A673 (cell line): ENCODE measurements at regions not wholly inside any gene's neighbourhood (a gene's known extent, or its start where the extent isn't known, plus 50 kb on each side); places are given as distances from the start of the nearest gene placed in this dataset.

ENCODE experiments used
- BruUV-seq: library from RNA; stranded (reverse); fragments of 400-500 nt; replicated peaks from 2 replicates; lab custom pipeline; 2021; lab: Mats Ljungman, UMichigan
- CTCF ChIA-PET: fragments of 300-600 bp; sonication (Branson Sonifier 250); formaldehyde crosslinking; loops from one replicate; lab custom pipeline; 2022; ENCODE audit warnings: antibody characterized with exemption; lab: Charles Lee
- POLR2A ChIA-PET: fragments of 300-600 bp; sonication (Branson Sonifier 250); formaldehyde crosslinking; loops from one replicate; lab custom pipeline; 2022; ENCODE audit warnings: antibody characterized with exemption; ENCODE audit not compliant: low non-redundant PET; lab: Charles Lee
- DNase-seq: peaks from one replicate; pipeline ENCODE4 v3.0.0-alpha.2; 2015; ENCODE audit warnings: low spot score
- H3K27ac ChIP-seq: fragments of 200-600 bp; sonication (generic); 2 replicates; pipeline ENCODE4 v1.5.1; 2016; ENCODE audit warnings: mixed run types, low read depth, mild to moderate bottlenecking, mixed read lengths, antibody characterized with exemption, low read length; ENCODE audit not compliant: poor library complexity, severe bottlenecking
- H3K27me3 ChIP-seq: fragments of 200-600 bp; sonication (generic); replicated peaks from 2 replicates; pipeline ENCODE4 v1.6.1; 2017; ENCODE audit warnings: mixed run types, low read depth, mild to moderate bottlenecking, mixed read lengths, antibody characterized with exemption, low read length; ENCODE audit not compliant: insufficient read depth, poor library complexity
- H3K36me3 ChIP-seq: fragments of 200-600 bp; sonication (generic); 2 replicates; pipeline ENCODE4 v1.6.1; 2016; ENCODE audit warnings: mixed run types, mild to moderate bottlenecking, mixed read lengths, antibody characterized with exemption, low read length; ENCODE audit not compliant: insufficient read depth, poor library complexity, severe bottlenecking
- H3K4me1 ChIP-seq: fragments of 200-600 bp; sonication (generic); 2 replicates; pipeline ENCODE4 v1.6.1; 2017; ENCODE audit warnings: mixed run types, mild to moderate bottlenecking, mixed read lengths, antibody characterized with exemption, low read length; ENCODE audit not compliant: insufficient read depth, poor library complexity, severe bottlenecking
- H3K4me3 ChIP-seq: fragments of 200-600 bp; sonication (generic); 2 replicates; pipeline ENCODE4 v1.5.1; 2016; ENCODE audit warnings: low read depth, mixed run types, mild to moderate bottlenecking, mixed read lengths, low read length; ENCODE audit not compliant: poor library complexity, severe bottlenecking
- H3K9me3 ChIP-seq: fragments of 200-600 bp; sonication (generic); 2 replicates; pipeline ENCODE4 v1.6.1; 2016; ENCODE audit warnings: mixed run types, low read depth, mild to moderate bottlenecking, mixed read lengths, antibody characterized with exemption, low read length; ENCODE audit not compliant: poor library complexity, severe bottlenecking
- EZH2 ChIP-seq: fragments of 200-600 bp; sonication (generic); IDR thresholded peaks from 2 replicates; pipeline ENCODE4 v1.6.1; 2017; ENCODE audit warnings: borderline replicate concordance, low read depth, mild to moderate bottlenecking, mixed read lengths, antibody characterized with exemption, low read length; ENCODE audit not compliant: poor library complexity, severe bottlenecking
- intact Hi-C: fragments of 100-400 bp; cut with micrococcal nuclease; formaldehyde crosslinking; loops from one replicate; pipeline ENCODE4 v1.10.0; 2022; ENCODE audit not compliant: unreplicated experiment
- TF ChIP-seq, protein P1 (sequence below): fragments of 300-800, 200-600 bp; sonication (generic); conservative IDR thresholded peaks from 2 replicates; pipeline ENCODE4 v1.5.1; 2017; ENCODE audit warnings: low read depth, mild to moderate bottlenecking, antibody characterized with exemption, low read length, moderate library complexity, mixed read lengths

DNA sequence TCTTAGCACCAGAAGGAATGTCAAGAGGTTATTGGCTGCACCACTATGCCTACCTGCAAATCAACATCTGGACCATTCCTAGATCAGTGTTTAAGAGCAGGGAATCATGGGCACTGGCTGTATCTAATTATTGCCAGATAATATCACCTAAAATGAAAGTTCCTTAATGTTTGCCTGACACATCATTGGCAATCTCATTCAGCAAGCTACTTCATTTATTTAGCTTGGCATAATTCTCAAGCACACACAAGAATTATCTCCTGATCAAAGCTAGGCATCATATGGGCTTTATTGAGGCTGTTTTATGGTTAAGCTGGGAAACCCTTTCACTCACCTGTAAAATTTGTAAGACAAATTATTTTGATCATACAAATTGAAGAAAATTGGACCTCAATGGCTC lies 581.7 kb downstream of the INHBA start:
- no peak for DNase-seq
- H3K36me3 ChIP-seq, result no peaks in the 10 kb centered on the region
- no peak overlapping the region for H3K27ac ChIP-seq
- TF ChIP-seq, protein P1, sequence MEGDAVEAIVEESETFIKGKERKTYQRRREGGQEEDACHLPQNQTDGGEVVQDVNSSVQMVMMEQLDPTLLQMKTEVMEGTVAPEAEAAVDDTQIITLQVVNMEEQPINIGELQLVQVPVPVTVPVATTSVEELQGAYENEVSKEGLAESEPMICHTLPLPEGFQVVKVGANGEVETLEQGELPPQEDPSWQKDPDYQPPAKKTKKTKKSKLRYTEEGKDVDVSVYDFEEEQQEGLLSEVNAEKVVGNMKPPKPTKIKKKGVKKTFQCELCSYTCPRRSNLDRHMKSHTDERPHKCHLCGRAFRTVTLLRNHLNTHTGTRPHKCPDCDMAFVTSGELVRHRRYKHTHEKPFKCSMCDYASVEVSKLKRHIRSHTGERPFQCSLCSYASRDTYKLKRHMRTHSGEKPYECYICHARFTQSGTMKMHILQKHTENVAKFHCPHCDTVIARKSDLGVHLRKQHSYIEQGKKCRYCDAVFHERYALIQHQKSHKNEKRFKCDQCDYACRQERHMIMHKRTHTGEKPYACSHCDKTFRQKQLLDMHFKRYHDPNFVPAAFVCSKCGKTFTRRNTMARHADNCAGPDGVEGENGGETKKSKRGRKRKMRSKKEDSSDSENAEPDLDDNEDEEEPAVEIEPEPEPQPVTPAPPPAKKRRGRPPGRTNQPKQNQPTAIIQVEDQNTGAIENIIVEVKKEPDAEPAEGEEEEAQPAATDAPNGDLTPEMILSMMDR, result no peak
- TF ChIP-seq EZH2, result no peak
- no peaks in the 10 kb centered on the region for H3K27me3 ChIP-seq
- ChIA-PET POLR2A (no interaction called here), CTCF (no interaction called here)
- no peak overlapping the region for H3K4me3 ChIP-seq
- intact Hi-C loops, result no loop called here
- no peaks in the 10 kb centered on the region for H3K4me1 ChIP-seq
- no peaks in the 10 kb centered on the region for H3K9me3 ChIP-seq
- BruUV-seq, result no TSS peak

DNA sequence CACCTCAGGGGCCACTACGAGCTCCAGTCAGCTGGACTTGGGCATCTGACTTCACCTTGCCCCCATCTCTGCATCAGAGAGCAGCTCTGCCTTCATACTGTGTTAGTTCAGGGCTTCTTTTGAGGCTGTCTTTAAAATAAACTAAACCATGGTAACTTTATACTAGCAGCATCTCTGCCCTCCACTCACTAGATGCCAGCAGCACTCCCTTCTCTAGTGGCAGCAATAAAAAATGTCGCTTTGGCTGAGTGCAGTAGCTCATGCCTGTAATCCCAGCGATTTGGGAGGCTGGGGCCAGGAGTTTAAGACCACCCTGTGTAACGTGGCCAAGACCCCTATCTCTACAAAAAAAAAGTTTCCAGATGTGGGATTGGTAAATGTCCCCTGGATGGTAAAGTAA lies 584.4 kb downstream of the INHBA start:
- Histone ChIP-seq H3K4me1 (no peaks in the 10 kb centered on the region), H3K36me3 (no peaks in the 10 kb centered on the region), H3K4me3 (no peak overlapping the region), H3K27me3 (no peaks in the 10 kb centered on the region), H3K27ac (no peak overlapping the region), H3K9me3 (no peaks in the 10 kb centered on the region)
- ChIA-PET POLR2A (no interaction called here), CTCF (no interaction called here)
- no TSS peak for BruUV-seq
- no peak for DNase-seq
- intact Hi-C loops, result no loop called here
- TF ChIP-seq, protein P1, result no peak
- no peak for TF ChIP-seq EZH2

DNA sequence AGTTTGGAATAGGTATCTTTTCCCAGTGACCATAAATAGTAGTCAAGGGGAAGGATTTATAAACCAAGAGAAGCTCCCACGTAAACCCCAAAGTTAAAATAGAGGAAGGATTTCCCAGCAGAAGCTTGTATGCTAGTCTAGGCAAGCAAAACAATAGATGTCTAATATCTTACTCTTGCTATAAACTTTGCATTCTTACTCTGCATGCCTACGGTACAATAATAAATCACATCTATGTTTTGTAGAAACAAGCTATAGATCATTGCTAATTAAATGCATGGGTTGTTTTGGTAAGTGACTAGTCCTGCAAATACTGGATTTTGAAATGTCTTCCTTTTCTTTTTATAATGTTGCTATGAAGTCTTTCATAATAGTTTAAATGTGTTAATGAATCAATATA lies 585.5 kb downstream of the INHBA start:
- CTCF ChIA-PET, result no interaction called here
- H3K36me3 ChIP-seq, result no peaks in the 10 kb centered on the region
- intact Hi-C loops, result no loop called here
- no peak overlapping the region for H3K27ac ChIP-seq
- TF ChIP-seq EZH2, result no peak
- TF ChIP-seq, protein P1, result no peak
- H3K4me1 ChIP-seq, result no peaks in the 10 kb centered on the region
- no peaks in the 10 kb centered on the region for H3K9me3 ChIP-seq
- no peak overlapping the region for H3K4me3 ChIP-seq
- POLR2A ChIA-PET, result no interaction called here
- DNase-seq, result no peak
- no TSS peak for BruUV-seq
- H3K27me3 ChIP-seq, result no peaks in the 10 kb centered on the region
